NCI-H2227 (cell line): ENCODE measurements at regions not wholly inside any gene's neighbourhood (a gene's known extent, or its start where the extent isn't known, plus 50 kb on each side); places are given as distances from the start of the nearest gene placed in this dataset.
A peak's percentile ranks its signal among the peaks of the same experiment; 100 is the strongest.
"Not testable (repeated sequence)": the region's sequence is repeated elsewhere in the genome, so short reads cannot be mapped to it uniquely, and the experiment has no call there.

Experiments used
- DNase-seq: peaks from one replicate; lab custom pipeline; 2025; ENCODE audit not compliant: unreplicated experiment; lab: John Stamatoyannopoulos, UW

- no peak for DNase-seq
Observed at GRCh38 chr13:19362946-19363510, 181.4 kb upstream of the TUBA3C start.

- not testable (repeated sequence) for DNase-seq
Observed at GRCh38 chr13:19359697-19360096, 178.1 kb upstream of the TUBA3C start.

GRCh38 chr13:19345916-19346422 lies 164.3 kb upstream of the TUBA3C start:
- DNase-seq: no peak

- DNase-seq: no peak
Observed at GRCh38 chr13:19345158-19345557, 163.5 kb upstream of the TUBA3C start.

- DNase-seq: peak; percentile 1
Observed at GRCh38 chr13:19344585-19345120, 163.0 kb upstream of the TUBA3C start.

- DNase-seq: no peak
Observed at GRCh38 chr13:19332378-19332777, 150.8 kb upstream of the TUBA3C start.

GRCh38 chr13:19329365-19329764 lies 147.7 kb upstream of the TUBA3C start:
- no peak for DNase-seq

GRCh38 chr13:19324325-19324724 lies 142.7 kb upstream of the TUBA3C start:
- DNase-seq: no peak

GRCh38 chr13:19321222-19321621 lies 139.6 kb upstream of the TUBA3C start:
- DNase-seq: no peak

GRCh38 chr13:19305434-19305833 lies 123.8 kb upstream of the TUBA3C start:
- DNase-seq: no peak

GRCh38 chr13:19289180-19289579 lies 107.6 kb upstream of the TUBA3C start:
- no peak for DNase-seq

GRCh38 chr13:19283836-19284235 lies 102.2 kb upstream of the TUBA3C start:
- no peak for DNase-seq

GRCh38 chr13:19268331-19268730 lies 86.7 kb upstream of the TUBA3C start:
- DNase-seq: no peak

- DNase-seq: no peak
Observed at GRCh38 chr13:19267746-19268145, 86.1 kb upstream of the TUBA3C start.

- no peak for DNase-seq
Observed at GRCh38 chr13:19266979-19267378, 85.4 kb upstream of the TUBA3C start.

GRCh38 chr13:19264711-19265110 lies 83.1 kb upstream of the TUBA3C start:
- no peak for DNase-seq

GRCh38 chr13:19252381-19252780 lies 70.8 kb upstream of the TUBA3C start:
- DNase-seq: no peak

- no peak for DNase-seq
Observed at GRCh38 chr13:19239114-19239860, 57.7 kb upstream of the TUBA3C start.
